AG04450 (cell line): ENCODE measurements at regions not wholly inside any gene's neighbourhood (a gene's known extent, or its start where the extent isn't known, plus 50 kb on each side); places are given as distances from the start of the nearest gene placed in this dataset.

Source experiments
- CTCF ChIA-PET: fragments of 300-600, 350-600 bp; formaldehyde crosslinking; extraction: SDS; loops from one replicate; lab custom pipeline; 2022; ENCODE audit warnings: antibody characterized with exemption, inconsistent platforms; lab: Charles Lee
- POLR2A ChIA-PET: fragments of 350-600 bp; formaldehyde crosslinking; extraction: SDS; loops from one replicate; lab custom pipeline; 2021; ENCODE audit warnings: antibody characterized with exemption, inconsistent platforms; lab: Yijun Ruan, JAX
- DNase-seq: peaks from one replicate; pipeline ENCODE4 v3.0.0-alpha.2; 2011; ENCODE audit warnings: low read depth, low spot score
- H3K27ac ChIP-seq: one replicate; pipeline ENCODE4 v1.5.1; 2012; ENCODE audit warnings: low read depth, low read length, control low read depth
- H3K27me3 ChIP-seq: one replicate; pipeline ENCODE4 v1.6.0; 2012; ENCODE audit warnings: low read length; ENCODE audit not compliant: control insufficient read depth, insufficient read depth
- H3K4me3 ChIP-seq: 2 replicates; pipeline ENCODE4 v1.5.1; 2011; ENCODE audit warnings: mild to moderate bottlenecking, low read depth, low read length, control low read depth
- H3K9me3 ChIP-seq: 2 replicates; pipeline ENCODE4 v1.5.1; 2012; ENCODE audit warnings: low read length; ENCODE audit not compliant: control insufficient read depth, insufficient read depth
- CTCF ChIP-seq: IDR thresholded peaks from 2 replicates; pipeline ENCODE4 v1.5.1; 2011; ENCODE audit warnings: low read depth, low read length, control low read depth, inconsistent platforms

GRCh38 chr6:165852676-165853075, 189.6 kb upstream of the PDE10A start:
- TF ChIP-seq CTCF: no peak
- Histone ChIP-seq H3K4me3 (no peak overlapping the region), H3K9me3 (no peaks in the 10 kb centered on the region; the same call in 1 of the 2 replicates), H3K27me3 (peaks cover 6% of the 10 kb centered on the region), H3K27ac (no peak overlapping the region)
- CTCF ChIA-PET: interaction anchor here (0.8 to 4.3 kb wide), 7 partner anchors 11 to 414 kb away, joined by 3 to 68 read pairs (median 7); no protein-coding TSS in a partner anchor
- no peak for DNase-seq
- POLR2A ChIA-PET: no interaction called here

- Histone ChIP-seq H3K27ac (no peak overlapping the region), H3K27me3 (peaks cover 9% of the 10 kb centered on the region), H3K9me3 (no peaks in the 10 kb centered on the region; the same call in 1 of the 2 replicates), H3K4me3 (no peak overlapping the region)
- TF ChIP-seq CTCF: peak; percentile 99
- ChIA-PET CTCF (interaction anchor here (0.5 to 4.3 kb wide), 24 partner anchors 9 to 412 kb away, joined by 3 to 68 read pairs (median 4); no protein-coding TSS in a partner anchor), POLR2A (no interaction called here)
- DNase-seq: peak; percentile 23
Measured at GRCh38 chr6:165850434-165851019, 187.5 kb upstream of the PDE10A start.

GRCh38 chr6:165849534-165850430, 186.7 kb upstream of the PDE10A start:
- H3K4me3 ChIP-seq: no peak overlapping the region
- no peaks in the 10 kb centered on the region; the same call in 1 of the 2 replicates for H3K9me3 ChIP-seq
- H3K27ac ChIP-seq: no peak overlapping the region
- DNase-seq: no peak
- H3K27me3 ChIP-seq: peaks cover 9% of the 10 kb centered on the region
- TF ChIP-seq CTCF: no peak
- ChIA-PET CTCF (interaction anchor here (0.5 to 4.3 kb wide), 25 partner anchors 9 to 411 kb away, joined by 3 to 68 read pairs (median 4); no protein-coding TSS in a partner anchor), POLR2A (no interaction called here)

GRCh38 chr6:165848086-165848426, 185.0 kb upstream of the PDE10A start:
- DNase-seq: no peak
- no peak overlapping the region for H3K27ac ChIP-seq
- ChIA-PET POLR2A (interaction anchor here (0.6 kb wide), 1 partner anchor 22 kb away, joined by 3 read pairs; no protein-coding TSS in a partner anchor), CTCF (interaction anchor here (0.7 to 2.0 kb wide), 4 partner anchors 11 to 408 kb away, joined by 3 to 6 read pairs (median 3); no protein-coding TSS in a partner anchor)
- no peak overlapping the region for H3K4me3 ChIP-seq
- H3K27me3 ChIP-seq: peaks cover 3% of the 10 kb centered on the region
- no peaks in the 10 kb centered on the region; the same call in 1 of the 2 replicates for H3K9me3 ChIP-seq
- no peak for TF ChIP-seq CTCF
